Esophagus muscularis mucosa (tissue), 4 donors: ENCODE measurements at regions not wholly inside any gene's neighbourhood (a gene's known extent, or its start where the extent isn't known, plus 50 kb on each side); places are given as distances from the start of the nearest gene placed in this dataset.

Experiments
- DNase-seq: peaks from one replicate; pipeline ENCODE4 v3.0.0-alpha.2; 2017; ENCODE audit errors: extremely low spot score
- H3K27ac ChIP-seq, 4 donors: fragments of 200-600 bp; sonication (generic); replicated peaks in 1 of 4; 1 replicate in 3 of 4; 2 replicates in 1 of 4; pipeline ENCODE4 v1.5.1; 2016 to 2019; ENCODE audit warnings: mild to moderate bottlenecking in 1 of 4
- H3K27me3 ChIP-seq, 4 donors: fragments of 200-600 bp; sonication (generic); one replicate each; pipeline versions ENCODE4 v1.5.1 to v1.6.0; 2016 to 2019
- H3K36me3 ChIP-seq, 4 donors: fragments of 200-600 bp; sonication (generic); one replicate each; pipeline ENCODE4 v1.5.1; 2016 to 2019
- H3K4me1 ChIP-seq, 4 donors: fragments of 200-600 bp; sonication (generic); one replicate each; pipeline ENCODE4 v1.5.1; 2016 to 2019
- H3K4me3 ChIP-seq, 4 donors: fragments of 200-600 bp; sonication (generic); 1 replicate in 2 of 4; 2 replicates in 2 of 4; pipeline ENCODE4 v1.5.1; 2016 to 2019; ENCODE audit warnings: mild to moderate bottlenecking in 4 of 4, moderate library complexity in 1 of 4
- H3K9me3 ChIP-seq, 4 donors: fragments of 200-600 bp; sonication (generic); 1 replicate in 3 of 4; 2 replicates in 1 of 4; pipeline ENCODE4 v1.5.1; 2016 to 2019
- CTCF ChIP-seq, 3 experiments: fragments of 200-600 bp in 2 of 3; fragments of 450-650 bp in 1 of 3; sonication (generic) in 2 of 3; IDR thresholded peaks; one replicate each; pipeline ENCODE4 v1.5.1; 2017 to 2019; ENCODE audit warnings: antibody characterized with exemption in 3 of 3, mild to moderate bottlenecking in 2 of 3, moderate library complexity in 1 of 3
- EP300 ChIP-seq: sonication (generic); formaldehyde crosslinking; IDR thresholded peaks from one replicate; pipeline ENCODE4 v1.6.1; 2017; ENCODE audit warnings: antibody characterized with exemption
- POLR2A ChIP-seq: fragments of 450-650 bp; IDR thresholded peaks from one replicate; pipeline ENCODE4 v1.6.1; 2017; ENCODE audit warnings: antibody characterized with exemption, moderate library complexity, mild to moderate bottlenecking, low read depth
- POLR2AphosphoS5 ChIP-seq, 2 donors: sonication (generic); formaldehyde crosslinking; IDR thresholded peaks; one replicate each; pipeline ENCODE4 v1.6.1; 2017; ENCODE audit warnings: antibody characterized with exemption in 2 of 2
- WGBS: methylation state at CpG from one replicate; pipeline ENCODE4 v1.1.5; 2018; 5-methylcytosine and 5-hydroxymethylcytosine counted together
- intact Hi-C: fragments of 100-400 bp; cut with DNase I; formaldehyde crosslinking; loops from one replicate; pipeline ENCODE4 v1.15.1; 2023

GRCh38 chr11:70833011-70833410, 419.4 kb downstream of the SHANK2 start:
- no peak for DNase-seq
- H3K27me3 ChIP-seq: no peaks in the 10 kb centered on the region
- TF ChIP-seq POLR2AphosphoS5 (IDR thresholded peaks at IDR 0.05): no peak
- no peak for TF ChIP-seq CTCF (IDR thresholded peaks at IDR 0.05)
- no peak for TF ChIP-seq POLR2A
- TF ChIP-seq EP300: no peak
- H3K4me1 ChIP-seq: peaks cover 0 to 9% (median 0%) of the 10 kb centered on the region in 4 donors
- 100% methylated on average over 2 of the region's 11 CpGs for WGBS
- no peak overlapping the region for H3K27ac ChIP-seq
- no peak overlapping the region for H3K4me3 ChIP-seq
- intact Hi-C loops: no loop called here
- H3K9me3 ChIP-seq: peaks cover 0 to 8% (median 3%) of the 10 kb centered on the region in 4 donors
- H3K36me3 ChIP-seq: no peaks in the 10 kb centered on the region

- 56% methylated on average over 5 of the region's 5 CpGs for WGBS
- H3K27me3 ChIP-seq: no peaks in the 10 kb centered on the region
- peaks cover 0 to 4% (median 0%) of the 10 kb centered on the region in 4 donors for H3K4me1 ChIP-seq
- intact Hi-C loops: no loop called here
- no peak overlapping the region for H3K4me3 ChIP-seq
- DNase-seq: no peak
- TF ChIP-seq POLR2A (no peak), CTCF (IDR thresholded peaks at IDR 0.05) (no peak), EP300 (no peak), POLR2AphosphoS5 (IDR thresholded peaks at IDR 0.05) (no peak)
- H3K9me3 ChIP-seq: peaks cover 0 to 13% (median 6%) of the 10 kb centered on the region in 4 donors
- no peak overlapping the region for H3K27ac ChIP-seq
- no peaks in the 10 kb centered on the region for H3K36me3 ChIP-seq
Measured at GRCh38 chr11:70833554-70833953, 418.8 kb downstream of the SHANK2 start.

GRCh38 chr11:70834277-70834940, 418.0 kb downstream of the SHANK2 start:
- TF ChIP-seq EP300 (no peak), CTCF (IDR thresholded peaks at IDR 0.05) (no peak), POLR2AphosphoS5 (IDR thresholded peaks at IDR 0.05) (no peak), POLR2A (no peak)
- H3K27ac ChIP-seq: no peak overlapping the region
- no peak for DNase-seq
- no peaks in the 10 kb centered on the region for H3K36me3 ChIP-seq
- H3K4me3 ChIP-seq: no peak overlapping the region
- no peaks in the 10 kb centered on the region for H3K27me3 ChIP-seq
- no peaks in the 10 kb centered on the region for H3K4me1 ChIP-seq
- WGBS: 75% methylated on average over 14 of the region's 14 CpGs
- peaks cover 0 to 15% (median 7%) of the 10 kb centered on the region in 4 donors for H3K9me3 ChIP-seq
- intact Hi-C loops: no loop called here

GRCh38 chr11:70834984-70835560, 417.3 kb downstream of the SHANK2 start:
- no peak for DNase-seq
- TF ChIP-seq POLR2AphosphoS5 (IDR thresholded peaks at IDR 0.05) (no peak), EP300 (no peak), POLR2A (no peak), CTCF (IDR thresholded peaks at IDR 0.05) (no peak)
- WGBS: 85% methylated on average over 9 of the region's 14 CpGs
- Histone ChIP-seq H3K4me3 (no peak overlapping the region), H3K4me1 (no peaks in the 10 kb centered on the region), H3K27me3 (no peaks in the 10 kb centered on the region), H3K36me3 (no peaks in the 10 kb centered on the region), H3K9me3 (peaks cover 0 to 15% (median 7%) of the 10 kb centered on the region in 4 donors), H3K27ac (no peak overlapping the region)
- intact Hi-C loops: no loop called here
